ENCODE measurements at regions not wholly inside any gene's neighbourhood (a gene's known extent, or its start where the extent isn't known, plus 50 kb on each side); places are given as distances from the start of the nearest gene placed in this dataset.

GRCh38 chr7:50164559-50165170 is 71.6 kb upstream of the ZPBP start:
- peak in 1 of 2 donors; percentile 47 for DNase-seq

GRCh38 chr7:50160206-50160605 is 67.2 kb upstream of the ZPBP start:
- DNase-seq, result no peak

GRCh38 chr7:50159154-50159553 is 66.1 kb upstream of the ZPBP start:
- DNase-seq, result no peak

GRCh38 chr7:50156706-50157105 is 63.7 kb upstream of the ZPBP start:
- DNase-seq, result no peak

GRCh38 chr7:50156163-50156562 is 63.1 kb upstream of the ZPBP start:
- DNase-seq, result no peak

- DNase-seq, result no peak
Observed at GRCh38 chr7:50155755-50156154, 62.7 kb upstream of the ZPBP start.

GRCh38 chr7:50153995-50154394 is 60.9 kb upstream of the ZPBP start:
- no peak for DNase-seq

- no peak for DNase-seq
Observed at GRCh38 chr7:50153148-50153547, 60.1 kb upstream of the ZPBP start.

- no peak for DNase-seq
Observed at GRCh38 chr7:50152486-50152885, 59.4 kb upstream of the ZPBP start.

- DNase-seq, result no peak
Observed at GRCh38 chr7:50151661-50152060, 58.6 kb upstream of the ZPBP start.

GRCh38 chr7:50151001-50151400 is 58.0 kb upstream of the ZPBP start:
- no peak for DNase-seq

- DNase-seq, result peak in 1 of 2 donors; percentile 20
Observed at GRCh38 chr7:50149369-50149768, 56.3 kb upstream of the ZPBP start.

- DNase-seq, result peak; percentile 24 to 61
Observed at GRCh38 chr7:50147951-50148808, 55.1 kb upstream of the ZPBP start.

GRCh38 chr7:50146692-50147091 is 53.6 kb upstream of the ZPBP start:
- no peak for DNase-seq

GRCh38 chr7:50145801-50146338 is 52.8 kb upstream of the ZPBP start:
- DNase-seq, result no peak

GRCh38 chr7:50145226-50145625 is 52.2 kb upstream of the ZPBP start:
- no peak for DNase-seq

Measured in CD4-positive, alpha-beta T cell treated with Interferon alpha-2 for 1 hour (primary cell).